Fibroblast of lung (primary cell): ENCODE measurements at regions not wholly inside any gene's neighbourhood (a gene's known extent, or its start where the extent isn't known, plus 50 kb on each side); places are given as distances from the start of the nearest gene placed in this dataset.

Source experiments
- EZH2 ChIP-seq: IDR thresholded peaks from 2 replicates; pipeline ENCODE4 v1.5.1; 2012; ENCODE audit warnings: low read length, control low read depth, mild to moderate bottlenecking; ENCODE audit errors: missing control alignments
- TF ChIP-seq, protein P1 (sequence below), 2 donors: IDR thresholded peaks in 1 of 2; conservative IDR thresholded peaks in 1 of 2; 1 replicate in 1 of 2; 2 replicates in 1 of 2; pipeline ENCODE4 v1.5.1; 2011 to 2012; ENCODE audit warnings: low read length in 2 of 2, control low read depth in 1 of 2, inconsistent platforms in 1 of 2, low read depth in 1 of 2, mild to moderate bottlenecking in 1 of 2

DNA sequence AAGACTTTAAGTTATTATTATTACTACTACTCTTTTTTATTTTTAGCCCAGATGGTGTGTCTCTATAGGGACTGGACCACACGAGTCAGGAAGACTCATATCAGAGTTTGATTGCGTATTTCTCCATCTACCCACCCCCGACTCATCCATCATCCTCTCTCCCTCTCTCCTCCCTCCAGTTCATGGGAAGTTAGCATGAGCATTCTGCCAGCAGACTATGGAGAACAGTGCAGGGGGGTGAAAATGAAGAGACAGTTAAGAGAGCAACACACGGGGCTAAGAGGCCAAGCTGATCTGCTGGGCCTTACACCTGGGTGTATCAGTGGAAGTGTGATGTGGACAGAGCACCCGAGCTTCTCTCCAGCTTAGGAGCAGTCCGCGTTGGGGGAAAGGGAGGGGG lies 95.0 kb downstream of the UQCRFS1 start:
- TF ChIP-seq, protein P1, sequence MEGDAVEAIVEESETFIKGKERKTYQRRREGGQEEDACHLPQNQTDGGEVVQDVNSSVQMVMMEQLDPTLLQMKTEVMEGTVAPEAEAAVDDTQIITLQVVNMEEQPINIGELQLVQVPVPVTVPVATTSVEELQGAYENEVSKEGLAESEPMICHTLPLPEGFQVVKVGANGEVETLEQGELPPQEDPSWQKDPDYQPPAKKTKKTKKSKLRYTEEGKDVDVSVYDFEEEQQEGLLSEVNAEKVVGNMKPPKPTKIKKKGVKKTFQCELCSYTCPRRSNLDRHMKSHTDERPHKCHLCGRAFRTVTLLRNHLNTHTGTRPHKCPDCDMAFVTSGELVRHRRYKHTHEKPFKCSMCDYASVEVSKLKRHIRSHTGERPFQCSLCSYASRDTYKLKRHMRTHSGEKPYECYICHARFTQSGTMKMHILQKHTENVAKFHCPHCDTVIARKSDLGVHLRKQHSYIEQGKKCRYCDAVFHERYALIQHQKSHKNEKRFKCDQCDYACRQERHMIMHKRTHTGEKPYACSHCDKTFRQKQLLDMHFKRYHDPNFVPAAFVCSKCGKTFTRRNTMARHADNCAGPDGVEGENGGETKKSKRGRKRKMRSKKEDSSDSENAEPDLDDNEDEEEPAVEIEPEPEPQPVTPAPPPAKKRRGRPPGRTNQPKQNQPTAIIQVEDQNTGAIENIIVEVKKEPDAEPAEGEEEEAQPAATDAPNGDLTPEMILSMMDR (conservative IDR thresholded peaks at IDR 0.05 in 1 of 2, IDR thresholded peaks at IDR 0.05 in 1 of 2; ENCODE audit: low read depth in 1 of 2, low read length in 2 of 2), result no peak
- no peak for TF ChIP-seq EZH2
